GM23248 (cell line): ENCODE measurements at regions not wholly inside any gene's neighbourhood (a gene's known extent, or its start where the extent isn't known, plus 50 kb on each side); places are given as distances from the start of the nearest gene placed in this dataset.

Source experiments
- EZH2 ChIP-seq: fragments of 200-600 bp; sonication (generic); IDR thresholded peaks from 2 replicates; pipeline ENCODE4 v1.6.1; 2018; ENCODE audit warnings: antibody characterized with exemption, mild to moderate bottlenecking; ENCODE audit not compliant: insufficient read depth, poor library complexity, severe bottlenecking
- EZH2phosphoT487 ChIP-seq: fragments of 200-600 bp; sonication (generic); IDR thresholded peaks from 2 replicates; pipeline ENCODE4 v1.6.1; 2018; ENCODE audit warnings: antibody characterized with exemption, moderate library complexity, mild to moderate bottlenecking, low read depth; ENCODE audit not compliant: insufficient read depth

- TF ChIP-seq EZH2phosphoT487 (no peak), EZH2 (no peak)
These were observed 292.8 kb downstream of the NXPE2 start for GRCh38 chr11:114970927-114971645.
